ENCODE measurements at regions not wholly inside any gene's neighbourhood (a gene's known extent, or its start where the extent isn't known, plus 50 kb on each side); places are given as distances from the start of the nearest gene placed in this dataset.
A peak's percentile ranks its signal among the peaks of the same experiment; 100 is the strongest.
"Not testable (repeated sequence)": the region's sequence is repeated elsewhere in the genome, so short reads cannot be mapped to it uniquely, and the experiment has no call there.

- TF ChIP-seq POLR2AphosphoS5 (IDR thresholded peaks at IDR 0.05) (no peak), CTCF (IDR thresholded peaks at IDR 0.05) (no peak), POLR2A (IDR thresholded peaks at IDR 0.05; ENCODE audit: low read depth) (no peak), EP300 (IDR thresholded peaks at IDR 0.05) (no peak)
- peak overlapping the region; percentile 63 to 81 (median 70) for H3K4me3 ChIP-seq
- no peaks in the 10 kb centered on the region for H3K9me3 ChIP-seq
- peaks cover 0 to 24% (median 20%) of the 10 kb centered on the region in 4 donors for H3K4me1 ChIP-seq
- H3K27me3 ChIP-seq, result peaks cover 0 to 7% (median 0%) of the 10 kb centered on the region in 4 donors
- H3K36me3 ChIP-seq, result no peaks in the 10 kb centered on the region
- WGBS, result under 1% methylated on average over 32 of the region's 39 CpGs
- DNase-seq (ENCODE audit: extremely low spot score), result no peak
- peak overlapping the region; percentile 66 to 77 (median 76) for H3K27ac ChIP-seq (replicated peaks in 1 of 4)
- intact Hi-C loops (cut with DNase I), result loop anchor here (10.0 kb wide), 1 partner anchor 71 kb away; the partner anchor contains the start of gene GOLGA8B
These were observed 69.2 kb downstream of the GOLGA8B start for GRCh38 chr15:34514251-34514670.

- H3K4me3 ChIP-seq, result no peak overlapping the region
- H3K27me3 ChIP-seq, result peaks cover 0 to 7% (median 0%) of the 10 kb centered on the region in 4 donors
- no peak for TF ChIP-seq CTCF (IDR thresholded peaks at IDR 0.05)
- no peak for TF ChIP-seq POLR2A (IDR thresholded peaks at IDR 0.05; ENCODE audit: low read depth)
- no peak for TF ChIP-seq POLR2AphosphoS5 (IDR thresholded peaks at IDR 0.05)
- TF ChIP-seq EP300 (IDR thresholded peaks at IDR 0.05), result no peak
- no peak for DNase-seq (ENCODE audit: extremely low spot score)
- H3K4me1 ChIP-seq, result peaks cover 0 to 24% (median 20%) of the 10 kb centered on the region in 4 donors
- H3K9me3 ChIP-seq, result no peaks in the 10 kb centered on the region
- no peaks in the 10 kb centered on the region for H3K36me3 ChIP-seq
- no peak overlapping the region for H3K27ac ChIP-seq (replicated peaks in 1 of 4)
- intact Hi-C loops (cut with DNase I), result loop anchor here (10.0 kb wide), 1 partner anchor 72 kb away; the partner anchor contains the start of gene GOLGA8B
- 72% methylated on average over 4 of the region's 4 CpGs for WGBS
These were observed 70.8 kb downstream of the GOLGA8B start for GRCh38 chr15:34512628-34513027.

- Histone ChIP-seq H3K27ac (replicated peaks in 1 of 4) (no peak overlapping the region), H3K36me3 (no peaks in the 10 kb centered on the region), H3K27me3 (peaks cover 0 to 18% (median 6%) of the 10 kb centered on the region in 4 donors), H3K4me1 (peaks cover 0 to 7% (median 6%) of the 10 kb centered on the region in 4 donors), H3K4me3 (no peak overlapping the region), H3K9me3 (no peaks in the 10 kb centered on the region)
- WGBS, result 82% methylated on average over 4 of the region's 4 CpGs
- intact Hi-C loops (cut with DNase I), result no loop called here
- DNase-seq (ENCODE audit: extremely low spot score), result no peak
- TF ChIP-seq EP300 (IDR thresholded peaks at IDR 0.05) (no peak), CTCF (IDR thresholded peaks at IDR 0.05) (no peak), POLR2A (IDR thresholded peaks at IDR 0.05; ENCODE audit: low read depth) (no peak), POLR2AphosphoS5 (IDR thresholded peaks at IDR 0.05) (no peak)
These were observed 63.5 kb upstream of the GOLGA8A start for GRCh38 chr15:34501131-34501530.

- Histone ChIP-seq H3K4me3 (peak overlapping the region in 3 of 4 donors; percentile 10 to 16 (median 15)), H3K9me3 (peaks cover 0 to 5% (median 2%) of the 10 kb centered on the region in 4 donors), H3K27me3 (peaks cover 0 to 65% (median 29%) of the 10 kb centered on the region in 4 donors), H3K4me1 (peaks cover 0 to 28% (median 22%) of the 10 kb centered on the region in 4 donors), H3K27ac (replicated peaks in 1 of 4) (no peak overlapping the region), H3K36me3 (no peaks in the 10 kb centered on the region)
- intact Hi-C loops (cut with DNase I), result no loop called here
- no peak for DNase-seq (ENCODE audit: extremely low spot score)
- TF ChIP-seq POLR2AphosphoS5 (IDR thresholded peaks at IDR 0.05), result no peak
- no peak for TF ChIP-seq CTCF (IDR thresholded peaks at IDR 0.05)
- no peak for TF ChIP-seq EP300 (IDR thresholded peaks at IDR 0.05)
- TF ChIP-seq POLR2A (IDR thresholded peaks at IDR 0.05; ENCODE audit: low read depth), result no peak
- WGBS, result 33% methylated on average over 7 of the region's 30 CpGs
These were observed 58.8 kb upstream of the GOLGA8A start for GRCh38 chr15:34496207-34496995.

GRCh38 chr15:34495707-34496106 lies 58.1 kb upstream of the GOLGA8A start:
- DNase-seq (ENCODE audit: extremely low spot score); intact Hi-C loops (cut with DNase I); H3K36me3 ChIP-seq; H3K27ac ChIP-seq (replicated peaks in 1 of 4): not testable (repeated sequence)
- Histone ChIP-seq H3K4me3 (peak overlapping the region in 1 of 4 donors; percentile 18), H3K4me1 (peaks cover 0 to 28% (median 22%) of the 10 kb centered on the region in 4 donors), H3K27me3 (peaks cover 0 to 72% (median 29%) of the 10 kb centered on the region in 4 donors), H3K9me3 (peaks cover 0 to 10% (median 3%) of the 10 kb centered on the region in 4 donors)
- 38% methylated on average over 6 of the region's 26 CpGs for WGBS

Measured in esophagus muscularis mucosa (tissue), 4 donors.